Spinal cord (tissue), 9 donors: ENCODE measurements at regions not wholly inside any gene's neighbourhood (a gene's known extent, or its start where the extent isn't known, plus 50 kb on each side); places are given as distances from the start of the nearest gene placed in this dataset.
"Not testable (repeated sequence)": the region's sequence is repeated elsewhere in the genome, so short reads cannot be mapped to it uniquely, and the experiment has no call there.

Experiments used
- DNase-seq, 6 donors: peaks; one replicate each; pipeline versions ENCODE4 v3.0.0 to v3.0.0-alpha.2; 2013 to 2015; ENCODE audit warnings: low spot score in 6 of 6, low read depth in 4 of 6
- H3K27ac ChIP-seq: one replicate; pipeline ENCODE4 v1.5.1; 2013; ENCODE audit warnings: low read depth, low read length, control low read depth
- H3K27me3 ChIP-seq: one replicate; pipeline ENCODE4 v1.6.1; 2013; ENCODE audit warnings: low read length; ENCODE audit not compliant: control insufficient read depth, insufficient read depth
- H3K36me3 ChIP-seq: one replicate; pipeline ENCODE4 v1.6.1; 2013; ENCODE audit warnings: low read length; ENCODE audit not compliant: control insufficient read depth, insufficient read depth
- H3K4me1 ChIP-seq: one replicate; pipeline ENCODE4 v1.6.1; 2013; ENCODE audit warnings: low read length; ENCODE audit not compliant: control insufficient read depth, insufficient read depth
- H3K4me3 ChIP-seq: one replicate; pipeline ENCODE4 v1.5.1; 2013; ENCODE audit warnings: low read depth, low read length, control low read depth
- H3K9me3 ChIP-seq: one replicate; pipeline ENCODE4 v1.6.1; 2013; ENCODE audit warnings: low read length; ENCODE audit not compliant: control insufficient read depth, insufficient read depth
- WGBS: methylation state at CpG from one replicate; pipeline ENCODE4 v1.1.5; 2013; ENCODE audit warnings: missing lambda C conversion rate; ENCODE audit not compliant: insufficient coverage; 5-methylcytosine and 5-hydroxymethylcytosine counted together
- donor health status: healthy.

DNA sequence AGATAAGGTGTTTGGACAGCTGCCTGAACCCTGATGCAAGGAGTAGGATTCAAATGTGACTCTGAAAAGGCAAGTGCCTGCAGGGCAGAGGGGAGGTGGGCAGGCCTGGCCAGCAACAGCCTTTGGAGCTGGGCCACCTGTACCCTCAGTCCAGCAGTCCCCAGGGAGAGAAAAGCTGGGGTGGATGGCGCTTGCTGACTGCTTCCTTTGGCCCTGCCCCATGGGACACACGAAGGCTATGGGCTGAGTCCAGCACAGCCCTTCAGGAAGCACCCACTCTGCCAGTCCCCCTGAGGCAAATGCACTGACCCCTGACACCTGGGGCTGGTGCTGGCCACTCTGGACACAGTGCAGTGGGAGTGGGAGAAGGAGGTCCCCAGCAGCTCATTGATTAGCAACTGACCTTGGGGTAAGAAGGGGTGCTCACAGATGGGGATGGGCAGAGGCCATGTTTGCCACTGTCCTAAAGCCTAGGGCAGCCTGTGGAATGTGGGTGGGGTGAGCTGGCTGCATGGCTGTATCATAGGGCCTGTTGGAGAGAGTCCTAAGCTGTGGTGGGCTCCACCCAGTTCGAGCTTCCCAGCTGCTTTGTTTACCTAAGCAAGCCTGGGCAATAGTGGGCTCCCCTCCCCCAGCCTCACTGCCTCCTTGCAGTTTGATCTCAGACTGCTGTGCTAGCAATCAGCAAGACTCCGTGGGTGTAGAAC is 290.7 kb downstream of the CCDC74A start:
- not testable (repeated sequence) for H3K27ac ChIP-seq, DNase-seq, H3K4me1 ChIP-seq, H3K27me3 ChIP-seq, H3K9me3 ChIP-seq, H3K4me3 ChIP-seq, H3K36me3 ChIP-seq
- 100% methylated on average over 1 of the region's 4 CpGs for WGBS

DNA sequence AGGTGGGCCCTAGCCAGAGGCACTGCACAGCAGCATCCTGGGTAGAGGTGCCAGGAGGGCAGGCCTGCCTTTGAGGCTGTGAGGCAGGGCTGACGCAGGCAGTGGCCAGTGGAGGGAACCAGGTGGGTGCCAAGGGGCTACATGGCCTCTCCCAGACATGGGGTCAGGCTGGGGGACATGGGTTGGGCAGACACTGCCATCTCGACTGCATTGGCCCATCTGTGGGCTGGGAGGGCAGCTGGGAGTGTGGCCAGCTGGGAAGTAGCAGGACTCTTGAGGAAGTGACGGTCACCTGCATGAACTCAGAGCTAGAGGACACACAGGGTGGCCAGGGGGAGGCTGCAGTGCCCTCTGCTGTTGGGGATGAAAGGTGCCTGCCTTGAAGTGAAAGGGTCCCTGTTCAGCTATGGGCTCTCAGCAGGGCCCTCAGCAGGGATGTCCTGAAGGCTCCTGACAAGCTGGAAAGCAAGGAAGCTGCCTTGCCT is 294.6 kb downstream of the CCDC74A start:
- 86% methylated on average over 3 of the region's 3 CpGs for WGBS
- not testable (repeated sequence) for DNase-seq, H3K27me3 ChIP-seq

DNA sequence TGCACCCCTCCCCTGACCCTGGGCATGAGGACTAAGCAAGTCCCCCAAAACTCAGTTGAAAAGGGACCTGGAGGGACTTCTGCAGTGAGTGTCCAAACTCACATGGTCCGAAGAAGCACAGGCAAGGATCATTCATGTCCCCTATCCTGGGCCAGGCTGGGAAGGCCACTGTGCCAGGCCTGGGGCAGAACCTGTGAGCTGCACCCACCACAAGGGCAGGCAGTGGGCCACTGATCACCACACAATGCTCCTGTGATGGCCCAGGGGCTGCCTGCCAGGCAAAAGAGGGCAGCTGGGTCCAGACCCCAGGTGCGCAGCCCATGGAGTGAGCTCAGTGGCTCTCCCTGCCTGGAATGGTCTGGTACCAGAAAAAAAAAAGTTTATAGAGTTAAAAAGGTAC is 295.4 kb downstream of the CCDC74A start:
- WGBS: 100% methylated on average over 1 of the region's 2 CpGs
- not testable (repeated sequence) for H3K27ac ChIP-seq, H3K9me3 ChIP-seq, H3K36me3 ChIP-seq, H3K27me3 ChIP-seq, H3K4me1 ChIP-seq, H3K4me3 ChIP-seq, DNase-seq

More for the DNA sequence above, 294.6 kb downstream of the CCDC74A start:
- H3K4me1 ChIP-seq, H3K36me3 ChIP-seq, H3K27ac ChIP-seq, H3K4me3 ChIP-seq, H3K9me3 ChIP-seq: not testable (repeated sequence)

DNA sequence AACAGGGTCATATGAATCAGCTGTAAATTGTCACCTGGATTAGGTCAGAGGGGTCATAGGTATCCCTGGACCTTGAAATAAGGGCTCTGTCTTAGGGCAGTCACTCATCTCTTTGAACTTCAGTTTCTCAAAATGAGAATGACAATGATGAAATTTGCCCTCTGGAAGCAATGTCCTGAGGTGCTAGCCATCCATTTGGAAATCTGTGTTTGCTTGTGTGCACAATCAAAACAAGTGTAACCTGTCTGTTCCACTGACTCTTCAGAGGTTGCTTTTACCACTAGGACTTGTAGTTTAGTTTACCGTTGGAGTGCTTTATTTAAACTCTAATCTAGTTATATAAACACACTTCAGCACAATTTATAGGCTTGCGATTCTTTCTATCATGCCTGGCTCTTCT is 297.3 kb downstream of the CCDC74A start:
- H3K4me3 ChIP-seq, H3K4me1 ChIP-seq, H3K27me3 ChIP-seq, H3K36me3 ChIP-seq, H3K9me3 ChIP-seq, H3K27ac ChIP-seq, DNase-seq: not testable (repeated sequence)
- no CpG with 5 or more reads among the region's 2 CpGs for WGBS

DNA sequence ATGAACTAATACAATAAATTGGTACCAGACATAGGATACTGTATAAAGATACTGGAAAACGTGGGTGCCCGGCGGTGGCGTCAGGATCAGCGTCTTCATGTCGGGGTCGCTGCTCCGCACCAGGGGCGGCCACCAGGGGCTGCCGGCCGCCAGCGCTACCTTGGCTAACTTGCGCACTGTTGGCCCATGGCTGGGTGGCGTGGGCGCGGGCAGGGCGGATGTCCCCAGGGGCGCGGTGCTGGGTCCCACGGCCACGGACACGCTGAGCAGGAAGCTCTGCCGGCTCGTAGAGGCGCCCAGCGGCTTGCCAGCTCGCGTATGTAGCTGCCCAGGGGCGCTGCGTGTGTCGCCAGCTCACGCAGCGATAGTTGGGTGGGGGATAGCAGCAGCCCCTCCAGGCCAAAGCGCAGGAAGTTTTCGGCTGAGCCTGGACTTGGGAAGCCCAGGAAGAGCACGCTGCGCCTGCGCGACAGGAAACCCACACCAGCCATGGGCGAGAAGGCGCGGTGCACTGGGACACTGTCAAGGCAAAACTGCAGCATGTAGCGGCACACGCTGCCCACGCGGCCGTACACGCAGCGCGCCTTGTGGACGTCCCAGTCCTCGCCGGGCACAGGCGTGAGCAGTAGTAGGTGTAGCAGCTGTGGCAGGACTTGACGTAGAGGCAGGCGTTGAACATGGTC is 299.9 kb downstream of the CCDC74A start:
- WGBS: 97% methylated on average over 53 of the region's 56 CpGs
- H3K4me3 ChIP-seq: no peak overlapping the region

DNA sequence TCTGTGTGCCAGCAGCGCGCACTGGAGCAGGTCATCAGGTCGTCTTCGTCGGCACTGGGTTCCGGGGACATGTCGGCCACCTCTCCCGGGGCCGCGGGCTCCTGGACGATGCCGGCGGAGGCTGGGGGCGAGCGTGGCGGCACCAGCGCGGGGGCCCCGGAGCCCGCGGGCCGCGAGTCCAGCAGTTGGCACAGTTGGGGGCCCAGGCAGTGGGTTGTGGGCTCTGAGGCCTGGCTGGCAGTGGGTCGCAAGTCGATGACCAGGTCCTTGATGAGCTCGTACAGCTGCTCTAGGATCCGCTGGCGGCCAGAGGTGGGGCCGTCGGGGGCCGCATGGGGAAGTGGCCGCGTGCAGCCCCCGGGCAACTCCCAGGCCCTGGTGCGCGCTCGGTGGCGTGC is 300.5 kb downstream of the CCDC74A start:
- Histone ChIP-seq H3K27me3 (no peaks in the 10 kb centered on the region), H3K4me3 (no peak overlapping the region), H3K36me3 (no peaks in the 10 kb centered on the region), H3K9me3 (no peaks in the 10 kb centered on the region), H3K4me1 (peaks cover 2% of the 10 kb centered on the region), H3K27ac (no peak overlapping the region)
- WGBS: 92% methylated on average over 32 of the region's 38 CpGs
- no peak for DNase-seq

More for the DNA sequence above, 299.9 kb downstream of the CCDC74A start:
- peaks cover 2% of the 10 kb centered on the region for H3K4me1 ChIP-seq
- no peak overlapping the region for H3K27ac ChIP-seq
- no peaks in the 10 kb centered on the region for H3K36me3 ChIP-seq
- no peaks in the 10 kb centered on the region for H3K9me3 ChIP-seq
- no peak for DNase-seq
- no peaks in the 10 kb centered on the region for H3K27me3 ChIP-seq

DNA sequence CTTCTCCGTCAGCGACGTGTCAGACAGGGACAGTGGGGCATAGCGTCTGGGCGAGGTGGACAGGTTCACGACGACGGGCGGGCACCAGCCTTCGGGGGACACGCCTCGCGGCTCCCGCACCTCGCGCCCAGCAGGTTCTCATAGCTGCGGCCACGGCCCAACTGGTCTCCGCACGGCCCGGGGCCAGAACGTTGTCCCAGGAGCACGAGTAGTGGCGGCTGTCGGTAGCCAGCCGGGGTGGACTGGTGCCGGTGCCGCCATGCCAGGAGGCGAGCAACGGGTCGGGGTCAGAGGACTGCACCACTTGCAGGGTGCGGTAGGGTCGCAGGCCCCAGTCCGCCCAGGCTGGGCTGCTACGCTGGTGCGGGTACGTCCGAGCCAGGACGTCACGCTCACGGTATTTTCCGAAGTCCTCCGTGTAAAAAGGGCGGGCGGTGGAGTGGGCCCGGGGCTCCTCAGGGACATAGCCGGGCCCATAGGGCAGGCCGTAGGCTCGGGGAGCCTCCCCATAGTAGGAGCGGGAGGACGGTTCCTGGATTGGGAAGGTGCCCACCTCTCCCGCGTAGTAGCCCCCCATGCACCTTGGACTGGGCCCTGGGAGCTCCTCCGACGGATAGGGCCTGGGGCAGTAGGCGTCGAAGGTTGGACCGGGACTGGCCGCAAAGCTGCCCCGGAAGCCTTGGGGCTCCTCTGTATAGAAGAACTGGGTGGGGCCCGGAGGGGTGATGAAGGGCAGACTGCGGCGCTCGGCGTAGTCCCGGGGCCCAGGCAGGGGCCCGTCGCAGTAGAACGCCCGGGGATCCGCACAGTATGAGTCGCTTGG is 301.2 kb downstream of the CCDC74A start:
- not testable (repeated sequence) for H3K9me3 ChIP-seq, H3K36me3 ChIP-seq, H3K4me1 ChIP-seq, DNase-seq, H3K4me3 ChIP-seq, H3K27me3 ChIP-seq, H3K27ac ChIP-seq
- WGBS: 93% methylated on average over 66 of the region's 72 CpGs

DNA sequence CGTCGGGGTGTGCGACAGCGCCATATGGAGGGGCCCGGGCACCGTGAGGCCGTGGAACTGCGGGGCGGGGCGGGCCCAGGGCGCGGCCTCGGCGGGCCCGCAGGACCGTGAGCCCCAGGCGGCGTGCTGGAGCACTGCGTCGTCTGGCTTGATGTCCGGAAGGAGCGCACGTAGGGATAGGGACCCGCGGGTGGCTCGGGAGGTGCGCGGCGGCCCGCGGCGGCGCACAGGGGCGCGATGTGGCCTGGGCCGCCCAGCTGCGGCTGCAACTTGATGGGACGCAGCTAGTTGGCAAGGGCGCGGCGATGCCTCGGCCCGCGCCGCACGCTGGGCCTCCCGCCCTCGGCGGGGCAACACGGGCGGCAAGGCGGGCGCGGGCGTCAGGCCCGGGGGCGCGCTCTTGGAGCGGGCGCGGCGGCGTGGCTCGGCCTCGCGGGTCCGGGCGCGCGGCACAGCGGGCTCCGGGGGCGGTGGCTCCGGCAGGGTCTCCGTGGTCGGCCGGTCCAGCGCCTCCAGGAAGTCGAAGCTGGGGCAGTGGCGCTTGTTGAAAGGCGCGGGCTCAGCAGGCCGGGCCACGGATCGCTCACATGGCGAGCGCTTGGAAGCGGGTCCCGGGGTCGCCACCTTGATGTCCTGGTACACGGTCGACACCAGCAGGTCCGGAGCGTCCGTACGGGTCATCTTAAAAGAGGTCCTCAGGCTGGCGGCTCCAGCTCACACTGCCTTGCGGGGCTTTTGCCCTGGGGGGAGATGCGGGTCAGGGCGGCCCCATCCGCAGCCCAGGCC is 302.0 kb downstream of the CCDC74A start:
- H3K4me3 ChIP-seq, H3K36me3 ChIP-seq, H3K27ac ChIP-seq, DNase-seq, H3K9me3 ChIP-seq, H3K4me1 ChIP-seq, H3K27me3 ChIP-seq: not testable (repeated sequence)
- 26% methylated on average over 99 of the region's 101 CpGs for WGBS

DNA sequence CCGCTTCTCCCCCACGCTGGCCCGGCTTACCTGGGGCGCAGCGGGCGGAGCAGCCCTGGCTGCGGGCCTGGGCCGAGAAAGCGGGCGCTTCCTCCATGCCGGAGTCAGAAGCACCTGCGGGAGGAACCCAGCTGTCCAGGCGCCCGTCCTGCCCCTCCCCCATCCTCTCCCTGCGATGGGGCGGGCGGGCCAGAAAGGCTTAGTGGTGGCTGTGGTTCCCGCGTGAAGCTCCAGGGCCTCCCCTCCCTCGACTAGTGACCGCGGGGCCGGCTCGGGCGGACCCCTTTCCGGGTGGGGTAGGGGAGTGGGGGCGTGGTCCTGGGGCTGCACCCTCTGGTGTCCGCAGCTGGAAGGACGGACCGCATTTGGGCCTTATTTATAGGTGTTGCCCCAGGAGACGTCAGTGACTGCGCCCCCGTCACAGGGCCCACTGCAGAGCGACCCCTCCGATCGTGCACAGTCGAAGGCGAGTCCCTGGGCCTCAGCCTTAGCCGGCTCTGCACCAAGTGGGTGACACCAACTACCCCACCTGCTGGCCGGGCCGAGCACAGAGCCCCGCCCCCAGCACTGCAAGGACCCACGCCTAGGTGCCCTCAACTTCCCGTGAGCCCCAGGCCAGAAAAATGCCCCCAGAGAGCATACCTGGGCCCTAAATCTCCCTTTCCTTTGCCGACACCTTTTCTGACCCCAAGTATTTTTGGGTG is 302.7 kb downstream of the CCDC74A start:
- not testable (repeated sequence) for H3K9me3 ChIP-seq, H3K4me3 ChIP-seq, H3K27me3 ChIP-seq, H3K36me3 ChIP-seq, DNase-seq, H3K4me1 ChIP-seq, H3K27ac ChIP-seq
- WGBS: 61% methylated on average over 11 of the region's 45 CpGs
